ENCODE measurements at regions not wholly inside any gene's neighbourhood (a gene's known extent, or its start where the extent isn't known, plus 50 kb on each side); places are given as distances from the start of the nearest gene placed in this dataset.
"Not testable (repeated sequence)": the region's sequence is repeated elsewhere in the genome, so short reads cannot be mapped to it uniquely, and the experiment has no call there.

- H3K4me3 ChIP-seq (ENCODE audit: low read length), result no peak overlapping the region
- H3K4me2 ChIP-seq (ENCODE audit: low read length), result no peak overlapping the region
- no peak overlapping the region for H2BK15ac ChIP-seq (replicated peaks; ENCODE audit: low read depth)
- WGBS (ENCODE audit: extremely low coverage, insufficient coverage, low lambda C conversion rate), result no CpG with 5 or more reads among the region's 3 CpGs
- H2BK120ac ChIP-seq (ENCODE audit: low read depth, low read length), result no peak overlapping the region
- H4K5ac ChIP-seq (ENCODE audit: low read length), result no peak overlapping the region
- H3K79me1 ChIP-seq (ENCODE audit: low read length), result no peaks in the 10 kb centered on the region
- no peak overlapping the region for H3K9ac ChIP-seq (ENCODE audit: low read length)
- no peak overlapping the region for H3K23ac ChIP-seq (ENCODE audit: low read length)
- no peak overlapping the region for H3K4ac ChIP-seq (ENCODE audit: low read depth, low read length)
- no peaks in the 10 kb centered on the region for H3K27me3 ChIP-seq (ENCODE audit: insufficient read depth, low read length, poor library complexity)
- no peak overlapping the region for H3K27ac ChIP-seq (ENCODE audit: low read depth, low read length)
- H3K4me1 ChIP-seq (ENCODE audit: control insufficient read depth, low read depth, low read length), result no peaks in the 10 kb centered on the region
- no peak overlapping the region for H3K18ac ChIP-seq (ENCODE audit: low read length)
- no peak overlapping the region for H2AK5ac ChIP-seq (ENCODE audit: low read length)
- H4K8ac ChIP-seq (ENCODE audit: low read depth, low read length), result no peak overlapping the region
- H3K56ac ChIP-seq (ENCODE audit: low read length), result no peak overlapping the region
- DNase-seq, result no peak
- H3K79me2 ChIP-seq (ENCODE audit: control insufficient read depth, insufficient read depth, low read length), result no peaks in the 10 kb centered on the region
- H3K36me3 ChIP-seq (ENCODE audit: control insufficient read depth, insufficient read depth, low read length), result no peaks in the 10 kb centered on the region
- H2BK5ac ChIP-seq (ENCODE audit: low read length), result no peak overlapping the region
Measured at GRCh38 chr9:85451680-85452079, 290.1 kb downstream of the AGTPBP1 start.

- H2BK5ac ChIP-seq (ENCODE audit: low read length), result no peak overlapping the region
- H3K27ac ChIP-seq (ENCODE audit: low read depth, low read length), result no peak overlapping the region
- H4K8ac ChIP-seq (ENCODE audit: low read depth, low read length), result no peak overlapping the region
- no peak overlapping the region for H2AK5ac ChIP-seq (ENCODE audit: low read length)
- H3K27me3 ChIP-seq (ENCODE audit: insufficient read depth, low read length, poor library complexity), result no peaks in the 10 kb centered on the region
- H3K56ac ChIP-seq (ENCODE audit: low read length), result no peak overlapping the region
- H3K79me1 ChIP-seq (ENCODE audit: low read length), result no peaks in the 10 kb centered on the region
- H3K18ac ChIP-seq (ENCODE audit: low read length), result no peak overlapping the region
- no peak overlapping the region for H4K5ac ChIP-seq (ENCODE audit: low read length)
- H3K4me1 ChIP-seq (ENCODE audit: control insufficient read depth, low read depth, low read length), result no peaks in the 10 kb centered on the region
- H3K36me3 ChIP-seq (ENCODE audit: control insufficient read depth, insufficient read depth, low read length), result no peaks in the 10 kb centered on the region
- H3K4me3 ChIP-seq (ENCODE audit: low read length), result no peak overlapping the region
- no peak overlapping the region for H3K4me2 ChIP-seq (ENCODE audit: low read length)
- no peak overlapping the region for H2BK15ac ChIP-seq (replicated peaks; ENCODE audit: low read depth)
- H2BK120ac ChIP-seq (ENCODE audit: low read depth, low read length), result no peak overlapping the region
- H3K9ac ChIP-seq (ENCODE audit: low read length), result no peak overlapping the region
- H3K79me2 ChIP-seq (ENCODE audit: control insufficient read depth, insufficient read depth, low read length), result no peaks in the 10 kb centered on the region
- no peak overlapping the region for H3K23ac ChIP-seq (ENCODE audit: low read length)
- no peak for DNase-seq
- no peak overlapping the region for H3K4ac ChIP-seq (ENCODE audit: low read depth, low read length)
Measured at GRCh38 chr9:85445887-85446286, 295.9 kb downstream of the AGTPBP1 start.

- H3K79me1 ChIP-seq (ENCODE audit: low read length), result no peaks in the 10 kb centered on the region
- no peak overlapping the region for H4K8ac ChIP-seq (ENCODE audit: low read depth, low read length)
- H3K79me2 ChIP-seq (ENCODE audit: control insufficient read depth, insufficient read depth, low read length), result no peaks in the 10 kb centered on the region
- no peak overlapping the region for H2BK5ac ChIP-seq (ENCODE audit: low read length)
- no peak overlapping the region for H3K23ac ChIP-seq (ENCODE audit: low read length)
- H3K36me3 ChIP-seq (ENCODE audit: control insufficient read depth, insufficient read depth, low read length), result no peaks in the 10 kb centered on the region
- H3K18ac ChIP-seq (ENCODE audit: low read length), result no peak overlapping the region
- H2BK15ac ChIP-seq (replicated peaks; ENCODE audit: low read depth), result no peak overlapping the region
- no peak overlapping the region for H4K5ac ChIP-seq (ENCODE audit: low read length)
- H3K9ac ChIP-seq (ENCODE audit: low read length), result no peak overlapping the region
- no peaks in the 10 kb centered on the region for H3K27me3 ChIP-seq (ENCODE audit: insufficient read depth, low read length, poor library complexity)
- H2BK120ac ChIP-seq (ENCODE audit: low read depth, low read length), result no peak overlapping the region
- H3K4me1 ChIP-seq (ENCODE audit: control insufficient read depth, low read depth, low read length), result no peaks in the 10 kb centered on the region
- no peak overlapping the region for H3K27ac ChIP-seq (ENCODE audit: low read depth, low read length)
- H2AK5ac ChIP-seq (ENCODE audit: low read length), result no peak overlapping the region
- no peak overlapping the region for H3K4me3 ChIP-seq (ENCODE audit: low read length)
- WGBS (ENCODE audit: extremely low coverage, insufficient coverage, low lambda C conversion rate), result no CpG with 5 or more reads among the region's 5 CpGs
- H3K4me2 ChIP-seq (ENCODE audit: low read length), result no peak overlapping the region
- no peak overlapping the region for H3K56ac ChIP-seq (ENCODE audit: low read length)
- DNase-seq, result no peak
- H3K4ac ChIP-seq (ENCODE audit: low read depth, low read length), result no peak overlapping the region
Measured at GRCh38 chr9:85444243-85444642, 297.5 kb downstream of the AGTPBP1 start.

GRCh38 chr9:85443190-85443598 lies 298.6 kb downstream of the AGTPBP1 start:
- Histone ChIP-seq H3K4me3 (ENCODE audit: low read length) (no peak overlapping the region), H3K56ac (ENCODE audit: low read length) (no peak overlapping the region), H3K4ac (ENCODE audit: low read depth, low read length) (no peak overlapping the region), H4K5ac (ENCODE audit: low read length) (no peak overlapping the region), H3K79me2 (ENCODE audit: control insufficient read depth, insufficient read depth, low read length) (no peaks in the 10 kb centered on the region), H3K4me2 (ENCODE audit: low read length) (no peak overlapping the region), H4K8ac (ENCODE audit: low read depth, low read length) (no peak overlapping the region), H3K36me3 (ENCODE audit: control insufficient read depth, insufficient read depth, low read length) (no peaks in the 10 kb centered on the region), H3K27me3 (ENCODE audit: insufficient read depth, low read length, poor library complexity) (no peaks in the 10 kb centered on the region), H3K79me1 (ENCODE audit: low read length) (no peaks in the 10 kb centered on the region), H2BK15ac (replicated peaks; ENCODE audit: low read depth) (no peak overlapping the region), H2BK5ac (ENCODE audit: low read length) (no peak overlapping the region), H2BK120ac (ENCODE audit: low read depth, low read length) (no peak overlapping the region), H3K27ac (ENCODE audit: low read depth, low read length) (no peak overlapping the region), H3K9ac (ENCODE audit: low read length) (no peak overlapping the region), H2AK5ac (ENCODE audit: low read length) (no peak overlapping the region), H3K23ac (ENCODE audit: low read length) (no peak overlapping the region), H3K18ac (ENCODE audit: low read length) (no peak overlapping the region), H3K4me1 (ENCODE audit: control insufficient read depth, low read depth, low read length) (no peaks in the 10 kb centered on the region)
- 100% methylated on average over 1 of the region's 7 CpGs for WGBS (ENCODE audit: extremely low coverage, insufficient coverage, low lambda C conversion rate)
- DNase-seq, result no peak

GRCh38 chr9:85439791-85440190 lies 302.0 kb downstream of the AGTPBP1 start:
- Histone ChIP-seq H3K79me2 (ENCODE audit: control insufficient read depth, insufficient read depth, low read length) (no peaks in the 10 kb centered on the region), H3K18ac (ENCODE audit: low read length) (no peak overlapping the region), H3K27ac (ENCODE audit: low read depth, low read length) (no peak overlapping the region), H3K4me1 (ENCODE audit: control insufficient read depth, low read depth, low read length) (no peaks in the 10 kb centered on the region), H3K9ac (ENCODE audit: low read length) (no peak overlapping the region), H2BK5ac (ENCODE audit: low read length) (no peak overlapping the region), H2AK5ac (ENCODE audit: low read length) (no peak overlapping the region), H3K56ac (ENCODE audit: low read length) (no peak overlapping the region), H3K27me3 (ENCODE audit: insufficient read depth, low read length, poor library complexity) (no peaks in the 10 kb centered on the region), H3K36me3 (ENCODE audit: control insufficient read depth, insufficient read depth, low read length) (no peaks in the 10 kb centered on the region), H4K8ac (ENCODE audit: low read depth, low read length) (no peak overlapping the region), H3K4ac (ENCODE audit: low read depth, low read length) (no peak overlapping the region), H3K4me2 (ENCODE audit: low read length) (no peak overlapping the region), H3K23ac (ENCODE audit: low read length) (no peak overlapping the region), H2BK15ac (replicated peaks; ENCODE audit: low read depth) (no peak overlapping the region), H2BK120ac (ENCODE audit: low read depth, low read length) (no peak overlapping the region), H4K5ac (ENCODE audit: low read length) (no peak overlapping the region), H3K79me1 (ENCODE audit: low read length) (no peaks in the 10 kb centered on the region), H3K4me3 (ENCODE audit: low read length) (no peak overlapping the region)
- no CpG with 5 or more reads among the region's 7 CpGs for WGBS (ENCODE audit: extremely low coverage, insufficient coverage, low lambda C conversion rate)
- DNase-seq, result no peak

- not testable (repeated sequence) for H3K36me3 ChIP-seq (ENCODE audit: control insufficient read depth, insufficient read depth, low read length); H4K5ac ChIP-seq (ENCODE audit: low read length); H2BK15ac ChIP-seq (replicated peaks; ENCODE audit: low read depth); H3K23ac ChIP-seq (ENCODE audit: low read length); H3K27ac ChIP-seq (ENCODE audit: low read depth, low read length); H2AK5ac ChIP-seq (ENCODE audit: low read length); H3K56ac ChIP-seq (ENCODE audit: low read length); H3K4me2 ChIP-seq (ENCODE audit: low read length); H3K18ac ChIP-seq (ENCODE audit: low read length); DNase-seq; H3K4me3 ChIP-seq (ENCODE audit: low read length); H3K27me3 ChIP-seq (ENCODE audit: insufficient read depth, low read length, poor library complexity); H3K79me2 ChIP-seq (ENCODE audit: control insufficient read depth, insufficient read depth, low read length); H3K79me1 ChIP-seq (ENCODE audit: low read length); H3K4me1 ChIP-seq (ENCODE audit: control insufficient read depth, low read depth, low read length); H2BK5ac ChIP-seq (ENCODE audit: low read length); H3K4ac ChIP-seq (ENCODE audit: low read depth, low read length); H4K8ac ChIP-seq (ENCODE audit: low read depth, low read length); H3K9ac ChIP-seq (ENCODE audit: low read length); H2BK120ac ChIP-seq (ENCODE audit: low read depth, low read length)
- no CpG with 5 or more reads among the region's 2 CpGs for WGBS (ENCODE audit: extremely low coverage, insufficient coverage, low lambda C conversion rate)
Measured at GRCh38 chr9:85433956-85434355, 307.8 kb downstream of the AGTPBP1 start.
